SK-N-DZ (cell line): ENCODE measurements at regions not wholly inside any gene's neighbourhood (a gene's known extent, or its start where the extent isn't known, plus 50 kb on each side); places are given as distances from the start of the nearest gene placed in this dataset.

ENCODE experiments used
- DNase-seq: peaks from one replicate; pipeline ENCODE4 v3.0.0-alpha.2; 2015; ENCODE audit warnings: low spot score

DNA sequence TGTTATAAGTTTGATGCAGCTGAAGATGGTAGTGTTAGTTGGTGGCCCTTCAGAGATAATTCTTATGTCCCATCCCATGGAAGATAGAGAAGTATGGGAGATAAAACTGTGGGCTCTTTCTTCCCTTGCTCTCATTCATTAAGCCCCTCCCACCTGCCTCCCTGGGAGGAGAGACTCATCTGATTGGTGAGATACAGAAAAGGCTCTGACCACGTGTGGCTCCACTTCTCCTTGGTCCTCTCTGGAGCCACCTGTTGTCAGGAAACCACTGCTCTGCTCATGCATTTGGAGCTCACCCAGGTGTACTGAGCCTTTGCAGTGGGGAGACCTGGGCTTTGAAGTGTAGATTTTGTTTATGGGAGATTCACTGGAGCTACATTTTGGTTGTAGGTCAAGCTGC lies 293.2 kb upstream of the RASGRP1 start:
- DNase-seq = no peak

DNA sequence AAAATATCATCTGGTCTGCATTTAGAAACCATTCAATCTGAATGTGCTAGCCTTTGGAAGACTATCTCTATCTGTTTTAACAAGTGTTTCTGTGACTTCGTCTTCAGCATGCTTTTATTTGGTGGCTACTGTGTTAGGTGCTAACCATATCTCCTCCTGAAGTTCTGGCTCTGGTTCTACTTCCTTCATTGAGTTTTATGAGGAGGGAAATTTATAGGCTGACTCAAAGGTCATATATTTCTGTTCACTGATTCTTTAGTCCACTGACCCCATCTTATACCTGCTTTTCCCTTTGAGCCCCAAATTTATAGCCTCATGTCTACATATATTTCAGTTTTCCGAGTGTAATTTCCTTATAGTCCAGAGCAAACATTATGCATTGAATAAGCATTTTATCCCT lies 295.0 kb upstream of the RASGRP1 start:
- no peak for DNase-seq

DNA sequence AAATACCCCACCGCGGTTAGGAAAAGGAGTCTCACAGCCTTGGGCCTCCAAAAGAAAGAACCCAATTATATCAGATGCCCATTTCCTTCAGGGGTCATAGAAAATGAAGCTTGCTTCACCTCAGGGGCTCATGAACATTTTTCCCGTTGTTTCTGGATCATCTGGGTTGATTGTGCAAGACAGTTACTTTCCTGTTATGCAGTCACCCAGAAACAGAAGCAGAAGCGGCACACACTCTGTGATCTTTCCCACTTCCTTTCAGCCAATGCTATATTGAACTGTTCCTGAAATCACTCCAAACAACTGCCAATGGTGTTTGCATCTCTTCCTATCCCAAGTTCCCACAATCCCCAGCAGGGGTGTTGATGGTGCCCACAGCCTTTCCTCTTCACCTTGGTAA lies 295.6 kb upstream of the RASGRP1 start:
- no peak for DNase-seq

DNA sequence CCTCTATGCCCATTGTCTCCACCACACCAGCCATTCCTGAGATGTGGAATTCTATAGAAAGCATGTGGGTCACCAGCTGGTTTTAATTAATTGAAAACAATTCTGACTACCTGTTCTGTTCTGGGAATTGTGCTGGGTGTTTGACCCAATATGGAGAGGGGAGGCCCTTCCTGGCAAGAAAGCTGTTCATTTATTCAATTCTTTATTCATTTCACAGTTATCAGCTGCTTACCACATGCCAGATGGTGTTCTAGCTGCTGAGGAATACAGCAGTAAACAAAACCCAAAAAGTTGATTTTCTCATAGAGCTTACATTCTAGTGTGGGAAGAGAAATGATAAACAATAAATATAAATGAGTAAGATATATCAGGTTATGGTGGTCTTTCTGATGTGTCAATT lies 296.1 kb upstream of the RASGRP1 start:
- no peak for DNase-seq

DNA sequence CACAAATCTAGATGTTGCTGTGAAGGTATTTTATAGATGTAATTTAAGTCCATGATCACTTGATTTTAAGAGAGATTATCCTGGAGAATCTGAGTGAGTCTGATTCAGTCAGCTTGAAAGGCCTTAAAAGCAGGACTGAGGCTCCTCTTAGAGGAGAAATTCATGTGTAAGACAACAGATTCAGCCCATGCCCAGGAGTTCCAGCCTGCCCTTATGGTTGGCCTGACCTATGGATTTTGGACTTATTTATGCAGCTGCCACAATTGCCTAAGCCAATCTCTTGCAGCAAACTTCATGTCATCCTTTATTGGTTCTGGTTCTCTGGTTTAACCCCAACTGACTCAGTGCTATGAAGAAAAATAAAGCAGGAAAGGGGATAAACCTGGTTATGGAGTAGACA lies 296.5 kb upstream of the RASGRP1 start:
- DNase-seq = no peak

DNA sequence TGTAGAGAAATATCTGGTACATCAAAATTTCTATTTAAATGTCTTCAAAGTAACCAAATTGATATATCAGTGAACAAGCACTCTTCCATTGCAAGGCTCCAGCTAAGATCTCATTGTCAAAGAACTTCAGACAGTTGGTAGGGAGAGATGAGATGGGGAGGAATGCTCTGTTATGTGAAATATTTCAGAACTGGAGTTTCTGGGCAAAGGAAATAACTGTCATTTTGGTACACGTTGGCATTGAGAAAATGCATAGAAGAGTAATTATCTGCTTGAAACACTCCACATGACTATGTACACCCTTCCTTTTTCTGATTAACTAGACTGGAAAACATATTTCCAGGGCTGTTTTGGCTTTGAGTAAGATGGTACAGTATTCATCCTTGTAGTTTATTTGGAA lies 297.5 kb upstream of the RASGRP1 start:
- DNase-seq = no peak

DNA sequence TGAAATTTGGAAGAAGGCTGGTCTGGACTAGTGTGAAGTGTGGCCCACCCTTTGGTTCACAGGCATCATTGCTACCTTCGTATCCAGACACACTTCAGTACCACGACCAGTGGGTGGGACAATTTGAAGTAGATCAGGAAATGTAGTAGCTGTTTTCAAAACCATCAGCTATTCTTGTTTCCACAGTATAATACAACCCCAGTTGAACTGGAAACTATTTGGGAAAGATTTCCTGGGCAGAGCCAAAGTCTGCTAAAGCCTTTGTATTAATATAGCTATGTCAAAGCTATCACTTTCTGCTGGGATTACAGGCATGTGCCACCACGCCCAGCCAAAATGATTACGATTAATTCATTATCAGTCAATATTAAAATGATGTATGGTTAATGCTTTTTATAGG lies 298.8 kb upstream of the RASGRP1 start:
- no peak for DNase-seq

DNA sequence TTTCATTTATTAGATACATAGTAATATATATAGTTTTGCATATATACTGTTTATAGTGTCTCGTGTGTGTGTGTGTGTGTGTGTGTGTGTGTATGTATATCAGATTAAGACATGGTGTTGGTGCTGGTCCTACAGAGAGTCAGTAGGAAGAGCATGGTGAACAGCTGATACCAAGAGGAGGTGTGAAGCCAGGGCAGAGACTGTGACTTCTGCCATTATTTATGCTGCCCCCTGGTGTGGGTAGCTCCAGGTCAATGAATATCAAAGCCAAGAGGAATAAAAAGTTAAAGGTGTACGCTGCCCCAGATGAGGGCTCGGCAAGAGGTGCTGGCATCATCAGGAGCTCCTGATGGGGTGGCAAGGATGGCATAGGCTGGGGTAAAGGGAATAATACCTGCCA lies 299.5 kb upstream of the RASGRP1 start:
- no peak for DNase-seq

DNA sequence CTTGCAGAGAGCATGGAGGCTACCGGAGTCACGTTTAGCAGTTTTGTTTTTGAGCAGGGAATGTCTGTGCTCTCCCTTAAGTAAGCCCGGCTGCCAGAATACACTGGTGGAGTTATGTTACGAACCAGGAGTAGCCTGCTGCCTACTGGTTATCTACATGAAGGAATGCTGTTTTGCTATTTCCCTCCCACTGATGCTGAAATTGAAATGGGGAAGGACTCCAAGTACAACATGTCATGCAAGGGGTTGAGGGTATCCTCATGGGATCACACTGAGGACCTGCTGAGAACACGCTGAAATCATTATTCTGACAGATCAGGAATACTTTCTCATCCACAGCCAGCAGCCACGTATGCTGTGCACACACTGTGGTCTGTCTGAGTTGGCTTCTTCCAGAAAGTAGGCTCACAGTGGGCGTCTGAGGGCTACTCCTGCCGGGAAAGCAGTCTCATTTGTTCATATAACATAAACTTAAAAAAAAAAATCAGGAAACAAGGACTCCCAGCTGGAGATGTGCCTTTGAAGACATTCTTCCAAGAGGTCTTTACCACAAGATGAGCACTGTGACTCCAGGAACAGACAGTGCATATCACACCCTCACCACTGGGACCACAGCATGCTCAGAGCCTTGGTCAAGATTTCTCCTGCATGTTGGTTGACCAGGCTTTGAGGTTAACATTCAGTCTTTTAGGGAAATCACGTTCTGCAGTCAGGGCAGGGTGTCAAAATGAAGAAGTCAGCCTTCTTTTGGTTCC lies 300.4 kb upstream of the RASGRP1 start:
- no peak for DNase-seq

DNA sequence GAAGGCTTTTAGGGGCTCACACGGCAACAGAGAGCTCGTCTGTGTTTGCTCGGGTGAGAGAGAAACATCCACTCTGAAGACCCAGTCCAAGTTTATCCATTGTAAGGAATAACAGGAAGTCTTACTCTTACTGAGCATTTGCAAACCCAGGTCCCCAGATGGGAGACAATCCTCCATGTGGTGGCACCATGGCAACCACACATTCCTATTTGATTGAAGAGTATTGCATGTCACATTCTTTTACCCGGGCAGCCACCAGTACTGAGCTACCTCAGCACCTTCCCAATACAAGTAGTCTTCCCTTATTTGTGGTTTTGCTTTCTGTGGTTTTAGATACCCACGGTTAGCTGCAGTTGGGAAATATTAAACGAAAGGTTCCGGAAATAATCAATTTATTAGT lies 302.9 kb upstream of the RASGRP1 start:
- DNase-seq = no peak

DNA sequence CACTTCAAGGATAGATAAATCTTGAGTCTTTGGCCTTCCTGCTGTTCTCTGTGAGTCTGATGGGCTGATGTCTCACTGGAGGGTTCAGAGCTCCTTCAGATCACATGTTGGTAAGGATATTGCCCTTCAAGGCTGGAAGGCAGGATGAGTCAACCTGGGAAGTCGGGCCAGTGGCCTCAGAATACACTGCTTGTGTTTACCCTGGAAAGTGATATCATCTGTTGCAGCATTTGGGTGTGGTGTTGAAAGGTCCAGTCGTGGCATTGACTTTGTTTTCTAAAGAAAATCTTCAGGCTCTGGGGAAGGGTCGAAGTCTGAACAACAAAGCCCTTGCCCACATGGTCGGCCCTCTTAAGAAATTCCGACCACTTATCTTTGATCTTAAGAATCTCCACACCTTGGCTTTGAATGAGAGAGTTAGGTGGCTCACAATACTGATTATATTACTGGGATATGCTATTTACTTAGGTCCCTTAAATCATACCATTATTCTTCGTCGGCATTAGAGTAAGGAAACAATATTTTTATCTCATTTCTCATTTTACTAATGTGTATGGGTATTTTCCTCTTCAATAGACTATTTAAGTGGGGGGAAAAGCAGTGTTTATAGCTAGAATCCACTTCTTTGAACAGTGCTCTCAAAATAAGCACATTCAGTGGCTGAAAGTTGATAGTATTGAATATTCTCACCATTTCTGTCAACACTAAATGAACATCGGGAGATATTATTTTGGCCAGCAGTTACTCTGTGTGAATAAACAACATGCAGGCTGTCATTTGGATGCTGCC lies 303.9 kb upstream of the RASGRP1 start:
- no peak for DNase-seq

DNA sequence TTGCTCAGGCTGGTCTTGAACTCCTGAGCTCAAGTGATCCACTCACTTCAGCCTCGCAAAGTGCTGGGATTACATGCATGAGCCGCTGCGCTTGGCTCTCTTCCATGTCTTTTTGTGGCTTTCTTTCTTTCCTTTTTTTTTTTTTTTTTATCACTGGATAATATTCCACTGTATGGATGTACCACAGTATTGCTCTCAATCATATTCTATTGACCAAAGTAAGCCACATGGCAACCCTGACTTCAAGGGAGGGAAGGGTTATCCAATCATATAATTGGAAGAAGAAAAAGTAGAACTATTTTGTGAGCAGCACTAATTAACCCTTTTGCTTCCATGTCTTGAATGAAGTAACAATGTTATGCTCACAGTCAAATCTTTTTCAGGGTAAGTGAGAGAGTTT lies 307.0 kb upstream of the RASGRP1 start:
- no peak for DNase-seq

DNA sequence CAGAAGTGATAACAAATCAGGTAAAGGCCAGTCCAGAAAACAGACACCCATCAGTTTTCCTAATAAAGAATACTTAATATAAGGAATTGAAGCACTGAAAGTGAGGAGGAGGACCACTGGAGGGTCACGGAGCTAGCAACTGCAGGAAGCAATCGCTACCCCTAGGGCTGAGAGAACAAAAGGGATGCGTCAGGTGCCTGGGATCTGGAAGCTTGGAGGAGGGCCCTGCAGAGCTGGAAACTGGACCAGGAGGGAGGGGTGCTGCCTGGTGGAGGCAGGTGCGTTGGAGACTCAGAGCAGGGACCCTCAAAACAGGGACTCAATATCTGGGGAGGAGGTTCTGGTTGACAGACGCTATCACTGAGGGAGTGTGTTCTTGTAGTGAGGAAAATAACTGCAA lies 308.1 kb upstream of the RASGRP1 start:
- DNase-seq = no peak

DNA sequence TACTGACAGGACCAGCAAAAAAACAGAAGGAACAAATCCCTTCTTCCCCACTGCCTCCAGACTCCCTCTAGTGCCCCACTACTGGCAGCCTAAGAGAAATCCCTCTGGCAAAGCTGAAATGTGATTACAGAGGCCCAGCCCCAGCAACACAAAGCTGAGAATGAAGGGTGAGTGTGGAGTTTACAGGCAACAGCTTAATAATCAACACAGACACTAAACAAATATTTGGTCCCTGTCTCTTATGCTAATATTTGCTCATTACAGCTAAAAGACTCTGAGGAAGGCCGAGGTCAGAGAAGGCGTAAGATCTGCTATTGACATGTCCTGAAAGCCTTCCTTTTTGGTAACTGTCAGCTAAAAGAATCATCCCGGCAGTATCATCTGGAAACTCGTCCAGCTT lies 308.5 kb upstream of the RASGRP1 start:
- peak; percentile 35 for DNase-seq

DNA sequence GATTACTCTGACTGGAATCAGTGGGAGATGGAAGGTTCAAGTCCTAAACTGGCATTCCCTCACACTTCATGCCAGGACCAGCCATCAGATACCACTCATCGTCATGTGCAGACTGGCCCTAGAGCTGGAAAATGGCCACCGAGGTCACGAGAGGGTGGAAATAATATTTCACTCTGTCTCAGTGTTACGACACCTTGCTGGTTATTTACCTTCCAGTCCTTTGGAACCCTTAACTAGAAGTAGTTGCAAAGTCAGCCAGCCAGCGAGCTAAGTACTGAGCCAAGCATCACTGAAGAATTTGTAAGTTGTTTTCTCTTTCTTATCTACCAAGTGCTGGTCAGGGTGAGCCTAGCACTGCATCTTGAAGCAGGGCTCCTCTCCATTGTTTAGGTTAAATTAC lies 309.9 kb upstream of the RASGRP1 start:
- no peak for DNase-seq

DNA sequence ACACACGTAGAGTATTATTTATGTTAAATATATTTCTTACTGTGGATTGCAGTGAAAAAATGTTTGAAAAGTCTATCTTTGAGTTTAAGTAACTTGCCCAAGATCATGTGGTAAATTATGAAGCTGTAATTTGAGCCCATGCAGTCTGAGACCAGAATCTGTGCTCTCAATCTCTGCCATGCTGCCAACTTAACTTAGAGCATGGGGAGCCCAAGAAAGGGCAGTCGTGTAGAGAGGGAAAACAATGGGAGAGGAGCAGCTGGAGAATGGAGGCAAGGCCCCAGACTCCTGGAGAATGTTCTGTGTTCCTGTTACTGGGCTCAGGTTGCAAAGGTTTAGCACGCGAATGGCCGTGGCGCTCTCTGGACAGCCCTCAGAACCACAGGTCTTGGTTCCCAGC lies 311.6 kb upstream of the RASGRP1 start:
- no peak for DNase-seq

DNA sequence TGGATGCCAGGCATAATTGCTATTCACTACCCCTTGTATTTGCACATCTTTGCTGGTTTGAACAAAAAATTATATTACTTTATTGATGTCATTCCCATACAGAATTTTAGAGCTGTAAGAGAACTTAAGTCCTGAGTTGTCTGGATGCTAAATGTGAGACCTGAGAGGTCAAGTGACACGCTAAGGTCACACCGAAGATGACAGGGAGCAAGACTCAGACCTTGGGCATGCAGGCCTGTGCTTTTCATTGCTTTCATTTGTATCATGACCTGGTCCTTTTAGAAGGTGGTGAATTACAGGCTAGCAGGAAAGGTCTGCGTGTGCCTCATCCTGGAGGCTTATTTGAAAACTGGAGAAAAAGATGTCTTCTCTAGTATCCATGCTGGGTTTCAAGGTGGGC lies 312.0 kb upstream of the RASGRP1 start:
- DNase-seq = no peak

DNA sequence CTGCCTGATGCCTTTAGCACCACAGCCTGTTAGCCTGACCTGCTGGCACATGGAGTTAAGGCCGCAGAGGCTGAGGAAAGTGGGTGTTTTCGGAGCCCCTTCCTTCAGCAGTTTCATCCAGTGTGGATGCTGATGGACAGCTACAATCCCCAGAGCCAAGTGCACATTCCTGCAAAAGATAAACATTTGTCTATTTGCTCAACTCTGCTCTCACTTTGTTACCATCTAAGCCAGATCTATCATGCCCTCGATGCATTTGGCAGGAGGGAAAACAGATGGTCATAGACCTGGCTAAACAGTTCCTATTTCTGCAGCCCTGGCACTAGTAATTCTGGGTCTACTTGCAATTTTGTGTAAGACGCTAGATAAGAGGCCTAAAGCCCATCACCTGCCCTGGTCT lies 312.9 kb upstream of the RASGRP1 start:
- DNase-seq = no peak

DNA sequence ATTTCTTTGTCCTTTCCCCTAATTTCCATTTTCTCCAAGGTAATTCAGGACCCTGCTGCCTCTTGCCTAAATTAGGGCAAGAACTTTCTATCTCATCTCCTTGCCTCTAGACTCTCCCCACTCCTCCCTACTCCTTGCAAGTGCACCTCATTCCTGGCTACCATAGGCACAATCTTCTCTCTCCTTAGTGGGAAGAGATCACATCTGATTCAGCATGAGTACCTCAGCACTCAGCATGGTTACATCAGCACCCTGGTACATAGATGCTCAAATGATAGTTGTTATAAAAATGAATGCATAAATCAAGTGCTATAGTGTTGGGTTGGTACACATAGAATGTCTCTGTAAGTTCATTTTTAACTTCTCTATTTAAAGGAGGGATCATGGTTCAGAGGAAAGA lies 313.4 kb upstream of the RASGRP1 start:
- no peak for DNase-seq

DNA sequence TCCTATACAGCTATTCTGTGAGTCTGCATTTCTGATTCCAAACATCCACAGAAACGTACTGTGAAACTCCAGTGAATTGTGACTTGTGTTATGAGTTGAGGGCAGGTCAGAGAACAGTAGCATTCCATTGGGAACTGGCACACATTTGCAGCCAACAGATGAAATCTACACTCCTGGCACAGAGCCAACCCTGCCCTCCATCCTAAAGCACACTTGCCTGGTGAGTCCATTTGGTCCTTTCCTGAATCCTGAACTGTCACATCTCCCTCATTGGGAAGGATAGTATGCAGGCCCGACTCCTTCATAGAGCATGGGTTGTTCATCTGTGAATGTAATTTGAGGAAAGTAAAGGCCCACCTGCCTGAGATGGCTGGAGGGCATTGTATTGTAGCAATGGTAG lies 314.3 kb upstream of the RASGRP1 start:
- DNase-seq = peak; percentile 16

DNA sequence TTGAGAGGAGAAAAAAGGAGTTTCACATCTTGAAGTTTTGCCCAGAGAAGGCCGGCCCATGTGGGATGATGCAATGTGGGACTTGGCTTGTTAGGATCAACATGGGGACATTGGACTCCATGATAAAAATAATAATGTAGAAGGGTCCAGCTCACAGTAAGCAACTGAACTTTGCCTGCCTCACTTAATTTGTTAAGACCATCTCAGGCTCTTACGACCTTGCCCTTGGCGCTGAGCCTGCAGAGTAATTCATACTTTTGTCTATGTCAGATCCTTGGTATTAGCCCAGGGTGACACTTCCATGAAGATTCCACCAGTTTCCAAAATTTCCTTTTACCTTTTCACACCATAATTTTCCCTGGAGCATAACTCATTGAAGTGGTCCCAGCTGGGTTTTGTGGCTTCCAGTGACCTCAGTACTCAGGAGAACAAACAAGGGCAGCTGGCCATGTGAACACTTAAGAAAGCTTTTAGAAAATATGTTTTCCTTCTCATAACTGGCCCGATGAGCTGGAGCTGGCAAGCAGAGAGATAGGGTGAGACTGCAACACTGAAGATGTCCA lies 315.4 kb upstream of the RASGRP1 start:
- DNase-seq = no peak

DNA sequence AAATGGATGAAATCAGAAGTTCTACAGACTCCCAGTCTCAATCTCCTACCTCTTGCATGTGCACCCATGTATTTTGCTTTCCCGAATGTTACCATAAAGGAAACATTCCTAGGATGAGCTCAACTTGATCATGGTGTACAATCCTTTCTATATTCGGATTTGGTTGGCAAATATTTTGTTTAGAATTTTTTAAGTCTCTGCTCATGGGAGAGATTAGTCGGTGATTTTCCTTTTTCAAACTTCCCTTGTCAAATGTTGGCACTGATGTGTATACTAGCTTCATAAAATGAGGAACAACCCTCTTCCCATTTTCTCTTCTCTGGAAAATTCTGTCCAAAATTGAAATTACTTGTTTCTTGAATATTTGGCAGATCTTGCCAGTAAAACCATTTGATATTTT lies 317.6 kb upstream of the RASGRP1 start:
- no peak for DNase-seq

DNA sequence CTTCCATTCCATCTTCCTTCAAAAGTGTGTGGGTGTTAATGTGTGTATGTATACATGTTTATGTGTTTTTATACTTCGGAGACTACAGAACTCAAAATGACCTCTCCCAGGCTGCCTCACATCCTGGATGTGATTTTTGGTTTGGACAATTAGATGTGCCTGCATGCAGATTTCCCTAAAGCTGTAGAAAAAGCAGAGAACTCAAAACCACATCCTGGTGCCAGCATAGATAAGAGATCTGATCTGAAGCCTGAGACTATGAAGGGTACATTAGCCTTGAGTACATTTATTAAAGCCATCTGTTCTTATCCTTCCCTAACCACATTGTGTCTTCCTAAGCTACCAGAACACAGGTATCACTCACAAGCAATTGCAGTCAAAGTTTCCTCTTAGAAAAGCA lies 319.4 kb upstream of the RASGRP1 start:
- peak; percentile 85 for DNase-seq
